GM12878 (cell line): ENCODE measurements at regions not wholly inside any gene's neighbourhood (a gene's known extent, or its start where the extent isn't known, plus 50 kb on each side); places are given as distances from the start of the nearest gene placed in this dataset.

Experiments used
- ATAC-seq: fragments of 200-7000 bp; cut with Tn5 transposase; 3 replicates; pipeline ENCODE4 v1.9.1; 2020; ENCODE audit warnings: mild to moderate bottlenecking, moderate library complexity
- BruUV-seq: library from RNA; stranded (reverse); fragments of 400-500 nt; replicated peaks from 2 replicates; lab custom pipeline; 2021; lab: Mats Ljungman, UMichigan
- CTCF ChIA-PET: fragments of 300-600 bp; sonication (Branson Sonifier 250); formaldehyde crosslinking; extraction: SDS; loops from one replicate; lab custom pipeline; 2021; ENCODE audit warnings: inconsistent platforms; lab: Yijun Ruan, JAX
- POLR2A ChIA-PET: fragments of 350-600 bp; formaldehyde crosslinking; extraction: SDS; loops from one replicate; lab custom pipeline; 2021; ENCODE audit warnings: inconsistent platforms; lab: Charles Lee
- RAD21 ChIA-PET: fragments of 300-600 bp; sonication (Branson Sonifier 250); formaldehyde crosslinking; loops from one replicate; lab custom pipeline; 2023; ENCODE audit warnings: antibody characterized with exemption; ENCODE audit not compliant: unreplicated experiment; lab: Charles Lee
- SMC1A ChIA-PET: fragments of 300-600 bp; sonication (Branson Sonifier 250); formaldehyde crosslinking; loops from one replicate; lab custom pipeline; 2023; ENCODE audit not compliant: unreplicated experiment, uncharacterized antibody; lab: Charles Lee
- DNase-seq: peaks from one replicate; pipeline ENCODE4 v3.0.0-alpha.2; 2011; ENCODE audit warnings: low read depth, low spot score
- FAIRE-seq: peaks from 3 replicates; lab custom pipeline; 2011; peaks lifted over from hg19 to GRCh38; lab: Jason Lieb, UNC
- H2AFZ ChIP-seq: 2 replicates; pipeline ENCODE4 v1.6.0; 2011; ENCODE audit warnings: low read depth, low read length, control low read depth; ENCODE audit not compliant: control insufficient read depth
- H3K27ac ChIP-seq: 2 replicates; pipeline ENCODE4 v1.5.1; 2011; ENCODE audit warnings: control low read depth; ENCODE audit not compliant: control insufficient read depth, insufficient read depth
- H3K27me3 ChIP-seq, 2 experiments: replicated peaks in 1 of 2; 2 replicates each; pipeline versions ENCODE4 v1.6.0 to v1.6.1; 2011; ENCODE audit warnings: low read length in 1 of 2; ENCODE audit not compliant: control insufficient read depth in 2 of 2, insufficient read depth in 2 of 2
- H3K36me3 ChIP-seq, 2 experiments: 2 replicates each; pipeline ENCODE4 v1.5.1; 2011; ENCODE audit warnings: low read length in 1 of 2; ENCODE audit not compliant: control insufficient read depth in 2 of 2, insufficient read depth in 2 of 2
- H3K4me1 ChIP-seq: 2 replicates; pipeline ENCODE4 v1.6.1; 2011; ENCODE audit warnings: mild to moderate bottlenecking, low read length, moderate library complexity, mixed read lengths; ENCODE audit not compliant: control insufficient read depth, insufficient read depth
- H3K4me2 ChIP-seq: 2 replicates; pipeline ENCODE4 v1.6.0; 2011; ENCODE audit warnings: control low read depth; ENCODE audit not compliant: control insufficient read depth, insufficient read depth
- H3K4me3 ChIP-seq: fragments of 200-600 bp; sonication (generic); 2 replicates; pipeline ENCODE4 v1.5.1; 2016
- H3K79me2 ChIP-seq: 2 replicates; pipeline ENCODE4 v1.6.0; 2011; ENCODE audit warnings: low read length; ENCODE audit not compliant: control insufficient read depth, insufficient read depth
- H3K9ac ChIP-seq: 2 replicates; pipeline ENCODE4 v1.8.0; 2011; ENCODE audit warnings: low read length, control low read depth, mixed read lengths; ENCODE audit not compliant: control insufficient read depth, insufficient read depth
- H3K9me3 ChIP-seq: replicated peaks from 3 replicates; pipeline ENCODE4 v1.5.1; 2011; ENCODE audit warnings: mild to moderate bottlenecking, low read length; ENCODE audit not compliant: control insufficient read depth, insufficient read depth
- H4K20me1 ChIP-seq: 2 replicates; pipeline ENCODE4 v1.6.0; 2011; ENCODE audit not compliant: control insufficient read depth, insufficient read depth
- ATF2 ChIP-seq: IDR thresholded peaks from 2 replicates; pipeline ENCODE4 v1.6.1; 2012; ENCODE audit warnings: low read length, inconsistent platforms
- HDGF ChIP-seq: fragments of 450-650 bp; IDR thresholded peaks from 2 replicates; pipeline ENCODE4 v1.6.1; 2016; ENCODE audit warnings: antibody characterized with exemption
- IRF4 ChIP-seq: IDR thresholded peaks from 2 replicates; pipeline ENCODE4 v1.6.1; 2011; ENCODE audit warnings: low read depth, low read length
- MYB ChIP-seq: fragments of 150-350 bp; IDR thresholded peaks from 2 replicates; pipeline ENCODE4 v1.6.1; 2014; ENCODE audit warnings: mild to moderate bottlenecking, low read depth, low read length, borderline replicate concordance
- NR2C1 ChIP-seq: fragments of 450-650 bp; IDR thresholded peaks from 2 replicates; pipeline ENCODE4 v1.6.1; 2017; ENCODE audit warnings: antibody characterized with exemption, mild to moderate bottlenecking, moderate library complexity
- PAX5 ChIP-seq: IDR thresholded peaks from 2 replicates; pipeline ENCODE4 v1.6.1; 2011; ENCODE audit warnings: low read depth, low read length, borderline replicate concordance
- SMARCA5 ChIP-seq: fragments of 450-650 bp; IDR thresholded peaks from 2 replicates; pipeline ENCODE4 v1.6.1; 2017; ENCODE audit warnings: mild to moderate bottlenecking
- TCF3 ChIP-seq: IDR thresholded peaks from 2 replicates; pipeline ENCODE4 v1.6.1; 2012; ENCODE audit warnings: low read depth, mild to moderate bottlenecking, low read length, borderline replicate concordance; ENCODE audit not compliant: insufficient read depth
- ZNF622 ChIP-seq: fragments of 450-650 bp; IDR thresholded peaks from 2 replicates; pipeline ENCODE4 v1.6.1; 2017; ENCODE audit warnings: mild to moderate bottlenecking, inconsistent platforms
- WGBS: methylation state at CpG from one replicate; pipeline ENCODE4 v1.1.6; 2016; ENCODE audit warnings: low lambda C conversion rate; ENCODE audit not compliant: insufficient replicate concordance, insufficient coverage; ENCODE audit errors: missing lambda C conversion rate; 5-methylcytosine and 5-hydroxymethylcytosine counted together
- in situ Hi-C: fragments of 300-500 bp; cut with MboI; formaldehyde crosslinking; loops from 9 replicates; pipeline ENCODE4 v1.14.3; 2018; ENCODE audit warnings: mixed read lengths
- intact Hi-C: fragments of 100-400 bp; cut with micrococcal nuclease; formaldehyde crosslinking; loops from one replicate; pipeline ENCODE4 v1.14.2; 2022; ENCODE audit not compliant: unreplicated experiment
- TF ChIP-seq, protein P1 (sequence below): fragments of 450-650 bp; IDR thresholded peaks from 2 replicates; pipeline ENCODE4 v1.6.1; 2014; ENCODE audit warnings: mild to moderate bottlenecking
- TF ChIP-seq, protein P2 (sequence below): fragments of 450-650 bp; IDR thresholded peaks from 2 replicates; pipeline ENCODE4 v1.6.1; 2018; ENCODE audit warnings: mild to moderate bottlenecking, low read depth, moderate library complexity; ENCODE audit not compliant: partially characterized antibody

GRCh38 chr3:188947401-188948280, 224.1 kb upstream of the TPRG1 start:
- FAIRE-seq (no peak), DNase-seq (no peak), ATAC-seq (no peak)
- H3K9me3 ChIP-seq = no peaks in the 10 kb centered on the region
- H3K27ac ChIP-seq = no peak overlapping the region
- peaks cover 3% of the 10 kb centered on the region in 2 experiments; a peak in 2 of 4 replicates for H3K27me3 ChIP-seq
- H3K9ac ChIP-seq = no peak overlapping the region
- H2AFZ ChIP-seq = no peak overlapping the region
- H3K4me2 ChIP-seq = no peak overlapping the region
- TF ChIP-seq ATF2 (no peak), SMARCA5 (no peak), PAX5 (no peak), MYB (no peak), NR2C1 (no peak), TCF3 (no peak), IRF4 (no peak), ZNF622 (no peak), HDGF (no peak)
- TF ChIP-seq, protein P1, sequence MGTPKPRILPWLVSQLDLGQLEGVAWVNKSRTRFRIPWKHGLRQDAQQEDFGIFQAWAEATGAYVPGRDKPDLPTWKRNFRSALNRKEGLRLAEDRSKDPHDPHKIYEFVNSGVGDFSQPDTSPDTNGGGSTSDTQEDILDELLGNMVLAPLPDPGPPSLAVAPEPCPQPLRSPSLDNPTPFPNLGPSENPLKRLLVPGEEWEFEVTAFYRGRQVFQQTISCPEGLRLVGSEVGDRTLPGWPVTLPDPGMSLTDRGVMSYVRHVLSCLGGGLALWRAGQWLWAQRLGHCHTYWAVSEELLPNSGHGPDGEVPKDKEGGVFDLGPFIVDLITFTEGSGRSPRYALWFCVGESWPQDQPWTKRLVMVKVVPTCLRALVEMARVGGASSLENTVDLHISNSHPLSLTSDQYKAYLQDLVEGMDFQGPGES = no peak
- TF ChIP-seq, protein P2, sequence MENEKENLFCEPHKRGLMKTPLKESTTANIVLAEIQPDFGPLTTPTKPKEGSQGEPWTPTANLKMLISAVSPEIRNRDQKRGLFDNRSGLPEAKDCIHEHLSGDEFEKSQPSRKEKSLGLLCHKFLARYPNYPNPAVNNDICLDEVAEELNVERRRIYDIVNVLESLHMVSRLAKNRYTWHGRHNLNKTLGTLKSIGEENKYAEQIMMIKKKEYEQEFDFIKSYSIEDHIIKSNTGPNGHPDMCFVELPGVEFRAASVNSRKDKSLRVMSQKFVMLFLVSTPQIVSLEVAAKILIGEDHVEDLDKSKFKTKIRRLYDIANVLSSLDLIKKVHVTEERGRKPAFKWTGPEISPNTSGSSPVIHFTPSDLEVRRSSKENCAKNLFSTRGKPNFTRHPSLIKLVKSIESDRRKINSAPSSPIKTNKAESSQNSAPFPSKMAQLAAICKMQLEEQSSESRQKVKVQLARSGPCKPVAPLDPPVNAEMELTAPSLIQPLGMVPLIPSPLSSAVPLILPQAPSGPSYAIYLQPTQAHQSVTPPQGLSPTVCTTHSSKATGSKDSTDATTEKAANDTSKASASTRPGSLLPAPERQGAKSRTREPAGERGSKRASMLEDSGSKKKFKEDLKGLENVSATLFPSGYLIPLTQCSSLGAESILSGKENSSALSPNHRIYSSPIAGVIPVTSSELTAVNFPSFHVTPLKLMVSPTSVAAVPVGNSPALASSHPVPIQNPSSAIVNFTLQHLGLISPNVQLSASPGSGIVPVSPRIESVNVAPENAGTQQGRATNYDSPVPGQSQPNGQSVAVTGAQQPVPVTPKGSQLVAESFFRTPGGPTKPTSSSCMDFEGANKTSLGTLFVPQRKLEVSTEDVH = no peak
- no peak overlapping the region for H3K4me3 ChIP-seq
- in situ Hi-C loops (no loop called here), intact Hi-C loops (no loop called here)
- no TSS peak for BruUV-seq
- H3K4me1 ChIP-seq = no peaks in the 10 kb centered on the region
- ChIA-PET CTCF (interaction anchor here (7.4 kb wide), 1 partner anchor 7 kb away, joined by 64 read pairs; no protein-coding TSS in a partner anchor), SMC1A (no interaction called here), POLR2A (no interaction called here), RAD21 (no interaction called here)
- H3K36me3 ChIP-seq = no peaks in the 10 kb centered on the region
- no peaks in the 10 kb centered on the region for H3K79me2 ChIP-seq
- 49% methylated on average over 34 of the region's 48 CpGs for WGBS
- H4K20me1 ChIP-seq = no peaks in the 10 kb centered on the region
